Osteocyte (in vitro differentiated cells): ENCODE measurements at regions not wholly inside any gene's neighbourhood (a gene's known extent, or its start where the extent isn't known, plus 50 kb on each side); places are given as distances from the start of the nearest gene placed in this dataset.

Experiments
- DNase-seq: peaks from one replicate; pipeline ENCODE4 v3.0.0; 2021; ENCODE audit warnings: mixed read lengths; ENCODE audit not compliant: unreplicated experiment; ENCODE audit errors: extremely low spot score
- H3K27ac Mint-ChIP-seq: one replicate; pipeline ENCODE4 v1.8.0; 2021; ENCODE audit warnings: mild to moderate bottlenecking, mixed read lengths; ENCODE audit not compliant: unreplicated experiment
- H3K27me3 Mint-ChIP-seq: one replicate; pipeline ENCODE4 v1.8.0; 2021; ENCODE audit warnings: mixed read lengths; ENCODE audit not compliant: unreplicated experiment
- H3K36me3 Mint-ChIP-seq: one replicate; pipeline ENCODE4 v1.8.0; 2021; ENCODE audit warnings: mixed read lengths; ENCODE audit not compliant: unreplicated experiment
- H3K4me1 Mint-ChIP-seq: one replicate; pipeline ENCODE4 v1.8.0; 2021; ENCODE audit warnings: mixed read lengths; ENCODE audit not compliant: unreplicated experiment
- H3K4me3 Mint-ChIP-seq: one replicate; pipeline ENCODE4 v1.8.0; 2021; ENCODE audit warnings: mild to moderate bottlenecking, moderate library complexity, mixed read lengths; ENCODE audit not compliant: unreplicated experiment
- H3K9me3 Mint-ChIP-seq: one replicate; pipeline ENCODE4 v1.8.0; 2021; ENCODE audit warnings: mixed read lengths; ENCODE audit not compliant: unreplicated experiment
- TF ChIP-seq, protein P1 (sequence below): fragments of 200-600 bp; sonication (generic); IDR thresholded peaks from 2 replicates; pipeline ENCODE4 v1.5.0; 2021; ENCODE audit warnings: antibody characterized with exemption, mild to moderate bottlenecking, moderate library complexity

GRCh38 chr3:116899253-116899652 lies 189.7 kb downstream of the TUSC7 start:
- no peaks in the 10 kb centered on the region for H3K9me3 Mint-ChIP-seq
- no peaks in the 10 kb centered on the region for H3K36me3 Mint-ChIP-seq
- H3K27me3 Mint-ChIP-seq = peaks cover 9% of the 10 kb centered on the region
- H3K27ac Mint-ChIP-seq = no peak overlapping the region
- no peaks in the 10 kb centered on the region for H3K4me1 Mint-ChIP-seq
- TF ChIP-seq, protein P1, sequence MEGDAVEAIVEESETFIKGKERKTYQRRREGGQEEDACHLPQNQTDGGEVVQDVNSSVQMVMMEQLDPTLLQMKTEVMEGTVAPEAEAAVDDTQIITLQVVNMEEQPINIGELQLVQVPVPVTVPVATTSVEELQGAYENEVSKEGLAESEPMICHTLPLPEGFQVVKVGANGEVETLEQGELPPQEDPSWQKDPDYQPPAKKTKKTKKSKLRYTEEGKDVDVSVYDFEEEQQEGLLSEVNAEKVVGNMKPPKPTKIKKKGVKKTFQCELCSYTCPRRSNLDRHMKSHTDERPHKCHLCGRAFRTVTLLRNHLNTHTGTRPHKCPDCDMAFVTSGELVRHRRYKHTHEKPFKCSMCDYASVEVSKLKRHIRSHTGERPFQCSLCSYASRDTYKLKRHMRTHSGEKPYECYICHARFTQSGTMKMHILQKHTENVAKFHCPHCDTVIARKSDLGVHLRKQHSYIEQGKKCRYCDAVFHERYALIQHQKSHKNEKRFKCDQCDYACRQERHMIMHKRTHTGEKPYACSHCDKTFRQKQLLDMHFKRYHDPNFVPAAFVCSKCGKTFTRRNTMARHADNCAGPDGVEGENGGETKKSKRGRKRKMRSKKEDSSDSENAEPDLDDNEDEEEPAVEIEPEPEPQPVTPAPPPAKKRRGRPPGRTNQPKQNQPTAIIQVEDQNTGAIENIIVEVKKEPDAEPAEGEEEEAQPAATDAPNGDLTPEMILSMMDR = no peak
- DNase-seq = no peak
- H3K4me3 Mint-ChIP-seq = no peak overlapping the region

- Mint-ChIP-seq H3K36me3 (no peaks in the 10 kb centered on the region), H3K4me3 (no peak overlapping the region), H3K27ac (no peak overlapping the region), H3K4me1 (no peaks in the 10 kb centered on the region), H3K9me3 (no peaks in the 10 kb centered on the region), H3K27me3 (peaks cover 11% of the 10 kb centered on the region)
- DNase-seq = no peak
- TF ChIP-seq, protein P1 = no peak
These were observed 195.8 kb downstream of the TUSC7 start for GRCh38 chr3:116905334-116905733.

DNA sequence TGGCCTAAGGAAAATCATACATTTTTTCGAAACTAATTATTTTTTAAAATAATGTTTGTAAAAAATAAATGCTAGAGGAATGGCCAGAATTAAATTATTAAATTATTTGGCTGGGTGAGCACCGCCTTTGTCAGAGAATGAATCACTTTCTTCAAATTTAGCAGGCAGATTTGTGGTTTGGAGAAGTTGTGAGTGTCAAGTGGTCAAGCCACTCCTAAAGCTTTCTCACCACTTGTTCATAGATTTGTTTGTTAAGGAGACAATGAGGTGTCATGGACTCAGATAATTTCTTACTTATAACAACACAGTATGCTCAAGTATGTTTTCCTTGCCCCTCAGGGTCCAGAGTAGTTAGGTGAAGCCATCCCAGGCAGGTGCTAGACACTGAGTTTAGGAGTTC lies 196.2 kb downstream of the TUSC7 start:
- peaks cover 11% of the 10 kb centered on the region for H3K27me3 Mint-ChIP-seq
- DNase-seq = no peak
- no peak overlapping the region for H3K4me3 Mint-ChIP-seq
- H3K4me1 Mint-ChIP-seq = no peaks in the 10 kb centered on the region
- TF ChIP-seq, protein P1 = no peak
- no peaks in the 10 kb centered on the region for H3K36me3 Mint-ChIP-seq
- H3K27ac Mint-ChIP-seq = no peak overlapping the region
- H3K9me3 Mint-ChIP-seq = no peaks in the 10 kb centered on the region

DNA sequence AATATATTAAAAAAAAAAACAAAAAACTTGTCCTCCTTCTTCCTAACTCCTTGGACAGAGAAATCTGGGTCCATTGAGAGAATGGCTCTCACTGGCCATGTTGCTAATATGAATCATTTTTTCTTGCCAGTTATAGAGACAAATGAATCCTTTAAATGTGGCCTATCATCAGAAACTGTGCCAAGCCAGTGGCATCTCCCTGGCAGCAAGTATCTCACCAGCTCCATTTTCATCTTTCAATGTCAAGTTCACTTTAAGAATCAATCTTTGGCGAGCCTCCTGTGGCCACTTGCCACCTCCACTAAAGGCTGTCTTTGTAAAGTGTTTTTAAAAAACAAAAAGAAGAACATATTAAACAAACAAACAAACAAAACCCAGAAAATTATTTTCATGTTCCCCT lies 202.5 kb downstream of the TUSC7 start:
- Mint-ChIP-seq H3K4me3 (no peak overlapping the region), H3K27ac (no peak overlapping the region), H3K27me3 (peaks cover 31% of the 10 kb centered on the region), H3K36me3 (no peaks in the 10 kb centered on the region), H3K9me3 (no peaks in the 10 kb centered on the region), H3K4me1 (no peaks in the 10 kb centered on the region)
- no peak for DNase-seq
- TF ChIP-seq, protein P1 = no peak

- no peak overlapping the region for H3K27ac Mint-ChIP-seq
- H3K36me3 Mint-ChIP-seq = no peaks in the 10 kb centered on the region
- no peak for DNase-seq
- TF ChIP-seq, protein P1 = no peak
- H3K27me3 Mint-ChIP-seq = peaks cover 31% of the 10 kb centered on the region
- H3K9me3 Mint-ChIP-seq = no peaks in the 10 kb centered on the region
- H3K4me1 Mint-ChIP-seq = no peaks in the 10 kb centered on the region
- no peak overlapping the region for H3K4me3 Mint-ChIP-seq
These were observed 204.4 kb downstream of the TUSC7 start for GRCh38 chr3:116914004-116914403.
